C4-2B (cell line): ENCODE measurements at regions not wholly inside any gene's neighbourhood (a gene's known extent, or its start where the extent isn't known, plus 50 kb on each side); places are given as distances from the start of the nearest gene placed in this dataset.

Experiments used
- ZFX ChIP-seq: fragments of 450-650 bp; IDR thresholded peaks from 2 replicates; pipeline ENCODE4 v1.6.1; 2017
- TF ChIP-seq, protein P1 (sequence below): fragments of 450-650 bp; conservative IDR thresholded peaks from 2 replicates; pipeline ENCODE4 v1.5.1; 2017; ENCODE audit warnings: mild to moderate bottlenecking

DNA sequence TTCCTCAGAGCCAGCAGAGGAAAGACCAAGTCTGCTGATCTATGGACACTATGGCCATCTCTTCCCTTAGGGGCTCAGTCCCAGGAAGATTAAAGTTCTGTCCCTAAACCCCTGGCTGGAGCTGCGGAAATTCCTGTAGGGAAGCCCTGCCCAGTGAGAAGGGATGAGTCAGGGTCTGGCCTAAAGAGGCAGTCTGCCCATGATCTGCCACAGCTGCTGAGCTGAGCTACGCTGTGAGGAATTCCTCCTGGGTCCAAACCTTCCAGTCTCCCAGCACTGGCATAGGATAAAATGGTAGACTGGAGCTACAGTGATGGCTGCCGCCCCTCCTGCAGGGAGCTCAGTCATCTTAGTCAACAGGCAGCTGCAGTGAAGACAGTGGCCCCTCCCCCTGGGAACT, 213.7 kb downstream of the BRINP2 start:
- TF ChIP-seq, protein P1, sequence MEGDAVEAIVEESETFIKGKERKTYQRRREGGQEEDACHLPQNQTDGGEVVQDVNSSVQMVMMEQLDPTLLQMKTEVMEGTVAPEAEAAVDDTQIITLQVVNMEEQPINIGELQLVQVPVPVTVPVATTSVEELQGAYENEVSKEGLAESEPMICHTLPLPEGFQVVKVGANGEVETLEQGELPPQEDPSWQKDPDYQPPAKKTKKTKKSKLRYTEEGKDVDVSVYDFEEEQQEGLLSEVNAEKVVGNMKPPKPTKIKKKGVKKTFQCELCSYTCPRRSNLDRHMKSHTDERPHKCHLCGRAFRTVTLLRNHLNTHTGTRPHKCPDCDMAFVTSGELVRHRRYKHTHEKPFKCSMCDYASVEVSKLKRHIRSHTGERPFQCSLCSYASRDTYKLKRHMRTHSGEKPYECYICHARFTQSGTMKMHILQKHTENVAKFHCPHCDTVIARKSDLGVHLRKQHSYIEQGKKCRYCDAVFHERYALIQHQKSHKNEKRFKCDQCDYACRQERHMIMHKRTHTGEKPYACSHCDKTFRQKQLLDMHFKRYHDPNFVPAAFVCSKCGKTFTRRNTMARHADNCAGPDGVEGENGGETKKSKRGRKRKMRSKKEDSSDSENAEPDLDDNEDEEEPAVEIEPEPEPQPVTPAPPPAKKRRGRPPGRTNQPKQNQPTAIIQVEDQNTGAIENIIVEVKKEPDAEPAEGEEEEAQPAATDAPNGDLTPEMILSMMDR, result no peak
- no peak for TF ChIP-seq ZFX
